ENCODE measurements at regions not wholly inside any gene's neighbourhood (a gene's known extent, or its start where the extent isn't known, plus 50 kb on each side); places are given as distances from the start of the nearest gene placed in this dataset.
A peak's percentile ranks its signal among the peaks of the same experiment; 100 is the strongest.

DNA sequence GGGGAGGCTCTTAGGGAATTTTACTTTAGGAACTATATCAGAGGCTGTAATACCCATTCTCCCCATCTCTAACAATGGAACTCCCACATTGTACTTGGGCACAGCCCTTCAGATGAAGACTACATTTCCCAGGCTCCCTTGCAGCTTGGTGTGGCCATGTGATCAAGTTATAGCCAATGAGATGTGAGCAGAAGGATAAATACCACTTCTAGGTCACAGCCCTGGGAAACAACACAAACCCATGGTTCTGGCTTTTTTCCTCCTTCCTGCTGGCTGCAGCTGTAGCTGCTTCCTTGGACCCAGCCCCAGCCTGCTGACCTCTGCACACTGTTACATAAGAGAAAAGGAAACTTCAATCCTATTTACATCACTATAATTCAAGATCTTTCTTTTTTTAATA, 445.9 kb upstream of the JARID2 start:
- intact Hi-C loops (cut with DNase I): no loop called here
- H3K4me3 ChIP-seq: no peak overlapping the region
- no peaks in the 10 kb centered on the region for H3K36me3 ChIP-seq

DNA sequence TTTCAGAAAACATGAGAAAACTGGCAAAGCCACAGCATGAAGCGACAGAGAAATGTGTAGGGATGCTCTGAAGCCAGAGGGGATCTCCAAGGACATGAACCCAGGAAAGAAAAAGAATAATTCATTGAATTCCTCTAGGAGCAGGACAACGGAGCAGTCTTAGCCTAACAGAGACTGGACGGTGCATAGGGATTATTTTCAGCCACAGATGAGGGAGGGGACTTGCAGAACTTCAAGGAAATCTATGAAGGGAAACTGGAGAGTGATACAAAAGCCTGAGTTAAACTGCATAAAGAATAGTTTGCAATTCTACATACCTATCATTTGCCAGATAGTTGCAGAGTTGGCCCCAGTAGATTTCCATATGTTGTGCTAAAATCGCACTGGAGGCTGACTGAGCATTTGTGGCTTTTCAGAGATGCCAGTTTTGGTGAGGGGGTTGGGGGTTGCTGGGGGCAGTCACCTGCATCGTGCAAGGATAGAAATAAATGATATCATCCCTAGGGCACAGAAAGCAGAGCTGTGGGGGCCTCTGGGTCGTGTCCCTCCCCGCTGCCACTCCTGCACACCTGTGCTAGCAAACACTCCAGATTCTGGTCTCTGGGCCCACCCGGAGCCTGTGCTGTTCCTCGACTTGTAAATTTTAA, 443.2 kb upstream of the JARID2 start:
- no peak for DNase-seq (ENCODE audit: extremely low spot score)
- Histone ChIP-seq H3K36me3 (no peaks in the 10 kb centered on the region), H3K9me3 (peaks cover 0 to 4% (median 0%) of the 10 kb centered on the region in 4 donors), H3K27me3 (no peaks in the 10 kb centered on the region), H3K27ac (replicated peaks in 1 of 4) (no peak overlapping the region), H3K4me3 (no peak overlapping the region), H3K4me1 (peaks cover 8 to 25% (median 15%) of the 10 kb centered on the region in 4 donors)
- intact Hi-C loops (cut with DNase I): no loop called here
- TF ChIP-seq POLR2AphosphoS5 (IDR thresholded peaks at IDR 0.05) (no peak), POLR2A (IDR thresholded peaks at IDR 0.05; ENCODE audit: low read depth) (no peak), EP300 (IDR thresholded peaks at IDR 0.05) (no peak)
- TF ChIP-seq, protein P1, sequence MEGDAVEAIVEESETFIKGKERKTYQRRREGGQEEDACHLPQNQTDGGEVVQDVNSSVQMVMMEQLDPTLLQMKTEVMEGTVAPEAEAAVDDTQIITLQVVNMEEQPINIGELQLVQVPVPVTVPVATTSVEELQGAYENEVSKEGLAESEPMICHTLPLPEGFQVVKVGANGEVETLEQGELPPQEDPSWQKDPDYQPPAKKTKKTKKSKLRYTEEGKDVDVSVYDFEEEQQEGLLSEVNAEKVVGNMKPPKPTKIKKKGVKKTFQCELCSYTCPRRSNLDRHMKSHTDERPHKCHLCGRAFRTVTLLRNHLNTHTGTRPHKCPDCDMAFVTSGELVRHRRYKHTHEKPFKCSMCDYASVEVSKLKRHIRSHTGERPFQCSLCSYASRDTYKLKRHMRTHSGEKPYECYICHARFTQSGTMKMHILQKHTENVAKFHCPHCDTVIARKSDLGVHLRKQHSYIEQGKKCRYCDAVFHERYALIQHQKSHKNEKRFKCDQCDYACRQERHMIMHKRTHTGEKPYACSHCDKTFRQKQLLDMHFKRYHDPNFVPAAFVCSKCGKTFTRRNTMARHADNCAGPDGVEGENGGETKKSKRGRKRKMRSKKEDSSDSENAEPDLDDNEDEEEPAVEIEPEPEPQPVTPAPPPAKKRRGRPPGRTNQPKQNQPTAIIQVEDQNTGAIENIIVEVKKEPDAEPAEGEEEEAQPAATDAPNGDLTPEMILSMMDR (IDR thresholded peaks at IDR 0.05): no peak
- WGBS: 88% methylated on average over 9 of the region's 9 CpGs

More for the DNA sequence above, 445.9 kb upstream of the JARID2 start:
- Histone ChIP-seq H3K9me3 (peaks cover 0 to 4% (median 0%) of the 10 kb centered on the region in 4 donors), H3K27ac (replicated peaks in 1 of 4) (no peak overlapping the region), H3K27me3 (no peaks in the 10 kb centered on the region), H3K4me1 (peaks cover 6 to 21% (median 11%) of the 10 kb centered on the region in 4 donors)
- DNase-seq (ENCODE audit: extremely low spot score): no peak
- TF ChIP-seq EP300 (IDR thresholded peaks at IDR 0.05) (no peak), POLR2AphosphoS5 (IDR thresholded peaks at IDR 0.05) (peak in 1 of 2 donors; percentile 51)

DNA sequence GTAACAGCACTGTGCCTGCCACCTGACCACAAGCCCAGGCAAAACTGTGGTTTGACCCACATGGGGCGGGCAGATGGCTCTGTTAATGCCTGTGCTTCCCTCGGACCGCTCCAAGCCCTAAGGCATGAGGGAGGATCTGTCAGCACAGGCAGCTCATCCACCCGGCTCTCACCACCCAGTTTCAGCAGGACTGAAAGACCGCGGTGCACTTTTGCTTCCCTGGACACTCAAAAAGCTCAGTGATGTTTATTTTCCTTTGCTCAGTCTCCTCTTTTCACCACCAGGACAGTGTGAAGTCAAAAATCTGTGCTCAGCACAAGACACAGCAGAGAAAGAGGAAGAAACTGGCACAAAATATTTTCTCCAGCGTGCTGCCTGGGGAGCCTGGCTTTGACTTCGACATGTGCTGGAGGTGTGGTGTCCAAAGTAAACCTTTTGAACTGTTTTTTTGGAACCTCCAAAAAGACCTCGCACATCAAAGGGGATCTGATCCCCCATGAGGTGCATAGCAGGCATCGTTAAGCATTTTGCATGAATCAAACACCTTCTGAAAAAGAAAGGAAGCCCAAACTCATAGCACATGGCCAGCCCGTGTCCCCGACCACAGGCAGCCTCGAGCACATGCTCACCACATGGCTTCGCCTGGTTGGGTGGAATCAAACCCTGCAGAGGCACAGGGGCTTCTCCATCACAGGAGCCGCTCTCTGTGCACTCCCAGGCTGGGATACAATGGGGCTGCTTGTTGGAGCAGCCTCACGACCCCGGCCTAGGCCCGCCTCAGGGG, 441.7 kb upstream of the JARID2 start:
- Histone ChIP-seq H3K27me3 (no peaks in the 10 kb centered on the region), H3K36me3 (no peaks in the 10 kb centered on the region), H3K4me3 (no peak overlapping the region), H3K4me1 (peaks cover 8 to 25% (median 15%) of the 10 kb centered on the region in 4 donors), H3K27ac (replicated peaks in 1 of 4) (peak overlapping the region in 2 of 4 donors; percentile 2 to 35), H3K9me3 (peaks cover 0 to 4% (median 0%) of the 10 kb centered on the region in 4 donors)
- TF ChIP-seq EP300 (IDR thresholded peaks at IDR 0.05) (no peak), POLR2AphosphoS5 (IDR thresholded peaks at IDR 0.05) (no peak), POLR2A (IDR thresholded peaks at IDR 0.05; ENCODE audit: low read depth) (no peak)
- TF ChIP-seq, protein P1 (IDR thresholded peaks at IDR 0.05): no peak
- intact Hi-C loops (cut with DNase I): no loop called here
- no peak for DNase-seq (ENCODE audit: extremely low spot score)
- 78% methylated on average over 10 of the region's 18 CpGs for WGBS

DNA sequence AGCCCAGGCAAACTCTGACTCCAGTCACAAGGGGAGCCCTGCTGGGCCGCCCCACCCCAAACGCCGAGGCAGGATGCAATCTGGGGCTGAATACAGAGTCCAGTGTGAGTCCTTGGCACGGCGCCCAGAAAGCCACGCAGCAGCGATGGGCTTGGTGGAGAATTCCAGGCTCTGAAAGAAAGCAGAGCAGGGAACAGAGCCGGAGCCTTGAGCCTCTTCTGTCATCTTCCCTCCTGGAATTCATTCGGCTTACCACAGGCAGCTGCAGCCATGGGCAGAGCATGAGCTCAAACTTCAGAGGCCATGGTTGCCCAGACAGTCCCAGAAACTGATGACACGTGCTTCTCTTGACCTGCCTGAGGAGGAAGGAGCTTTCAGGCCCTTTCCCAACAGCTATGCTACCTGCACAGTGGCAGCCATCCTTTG, 441.1 kb upstream of the JARID2 start:
- Histone ChIP-seq H3K27me3 (no peaks in the 10 kb centered on the region), H3K4me1 (peaks cover 8 to 25% (median 15%) of the 10 kb centered on the region in 4 donors), H3K4me3 (no peak overlapping the region), H3K36me3 (no peaks in the 10 kb centered on the region), H3K27ac (replicated peaks in 1 of 4) (peak overlapping the region in 3 of 4 donors; percentile 2 to 65 (median 35)), H3K9me3 (peaks cover 0 to 3% (median 0%) of the 10 kb centered on the region in 4 donors)
- peak; percentile 36 to 65 for TF ChIP-seq POLR2AphosphoS5 (IDR thresholded peaks at IDR 0.05)
- no peak for TF ChIP-seq POLR2A (IDR thresholded peaks at IDR 0.05; ENCODE audit: low read depth)
- TF ChIP-seq, protein P1 (IDR thresholded peaks at IDR 0.05): no peak
- no peak for TF ChIP-seq EP300 (IDR thresholded peaks at IDR 0.05)
- 0% methylated on average over 2 of the region's 10 CpGs for WGBS
- intact Hi-C loops (cut with DNase I): no loop called here
- DNase-seq (ENCODE audit: extremely low spot score): no peak

DNA sequence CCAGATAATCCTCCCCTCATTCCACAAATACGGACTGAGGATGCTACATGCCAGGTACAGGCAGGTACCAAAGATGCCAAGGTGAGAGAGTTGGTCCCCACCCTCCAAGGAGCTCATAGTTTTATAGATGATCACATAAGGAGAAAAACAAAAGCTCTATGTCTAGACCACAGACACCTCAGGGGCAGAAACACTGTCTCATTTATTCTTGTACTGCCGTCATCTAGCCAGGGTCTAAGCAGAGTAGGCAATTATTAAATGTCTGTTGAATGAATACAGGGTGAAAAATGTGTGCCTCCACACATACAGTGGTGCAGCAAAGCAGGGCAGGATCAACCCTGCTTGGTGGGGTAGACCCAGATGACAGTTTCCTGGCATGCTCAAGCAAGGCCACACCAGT, 439.8 kb upstream of the JARID2 start:
- Histone ChIP-seq H3K27ac (replicated peaks in 1 of 4) (no peak overlapping the region), H3K9me3 (no peaks in the 10 kb centered on the region), H3K4me3 (no peak overlapping the region), H3K27me3 (no peaks in the 10 kb centered on the region), H3K4me1 (peaks cover 8 to 17% (median 12%) of the 10 kb centered on the region in 4 donors), H3K36me3 (no peaks in the 10 kb centered on the region)
- TF ChIP-seq, protein P1 (IDR thresholded peaks at IDR 0.05): no peak
- TF ChIP-seq EP300 (IDR thresholded peaks at IDR 0.05) (no peak), POLR2AphosphoS5 (IDR thresholded peaks at IDR 0.05) (no peak), POLR2A (IDR thresholded peaks at IDR 0.05; ENCODE audit: low read depth) (no peak)
- intact Hi-C loops (cut with DNase I): no loop called here
- 94% methylated on average over 2 of the region's 2 CpGs for WGBS
- DNase-seq (ENCODE audit: extremely low spot score): no peak
